Heart left ventricle (tissue), 16 donors: ENCODE measurements at regions not wholly inside any gene's neighbourhood (a gene's known extent, or its start where the extent isn't known, plus 50 kb on each side); places are given as distances from the start of the nearest gene placed in this dataset.

ENCODE experiments used
- ATAC-seq, 4 donors: fragments of 200-7000 bp; cut with Tn5 transposase; one replicate each; pipeline ENCODE4 v1.9.1; 2020 to 2022; ENCODE audit warnings: moderate library complexity in 4 of 4, mild to moderate bottlenecking in 3 of 4, moderate number of reproducible peaks in 1 of 4
- DNase-seq, 5 donors: peaks; one replicate each; pipeline ENCODE4 v3.0.0-alpha.2; 2020
- H3K27ac ChIP-seq, 12 donors: fragments of 200-600 bp; sonication (generic) in 4 of 12; one replicate each; pipeline versions ENCODE4 v1.5.0 to v1.8.0; 2016 to 2022; ENCODE audit warnings: mild to moderate bottlenecking in 2 of 12
- H3K27me3 ChIP-seq, 9 donors: fragments of 200-600 bp; sonication (generic) in 2 of 9; one replicate each; pipeline versions ENCODE4 v1.5.1 to v1.8.0; 2016 to 2022; ENCODE audit warnings: mild to moderate bottlenecking in 3 of 9
- H3K36me3 ChIP-seq, 9 donors: fragments of 200-600 bp; sonication (generic) in 2 of 9; one replicate each; pipeline versions ENCODE4 v1.5.0 to v1.8.0; 2018 to 2022; ENCODE audit warnings: mild to moderate bottlenecking in 2 of 9
- H3K4me1 ChIP-seq, 12 donors: fragments of 200-600 bp; sonication (generic) in 4 of 12; one replicate each; pipeline versions ENCODE4 v1.5.0 to v1.8.0; 2016 to 2022; ENCODE audit warnings: mild to moderate bottlenecking in 3 of 12
- H3K4me3 ChIP-seq, 12 donors: fragments of 200-600 bp; sonication (generic) in 4 of 12; one replicate each; pipeline versions ENCODE4 v1.5.0 to v1.8.0; 2017 to 2022; ENCODE audit warnings: mild to moderate bottlenecking in 9 of 12, moderate library complexity in 4 of 12
- H3K9me3 ChIP-seq, 12 donors: fragments of 200-600 bp; sonication (generic) in 4 of 12; one replicate each; pipeline versions ENCODE4 v1.5.0 to v1.8.0; 2016 to 2022; ENCODE audit warnings: mild to moderate bottlenecking in 1 of 12
- CTCF ChIP-seq, 12 donors: fragments of 200-600 bp; sonication (generic) in 4 of 12; IDR thresholded peaks; one replicate each; pipeline versions ENCODE4 v1.5.0 to v1.8.0; 2018 to 2022; ENCODE audit warnings: antibody characterized with exemption in 12 of 12, mild to moderate bottlenecking in 5 of 12
- POLR2A ChIP-seq, 2 donors: fragments of 450-650 bp; IDR thresholded peaks; one replicate each; pipeline ENCODE4 v1.6.1; 2017; ENCODE audit warnings: antibody characterized with exemption in 2 of 2, mild to moderate bottlenecking in 2 of 2, moderate library complexity in 2 of 2
- WGBS, 4 donors: extraction: QIAGEN DNeasy Blood & Tissue Kit in 2 of 4; methylation state at CpG; one replicate each; pipeline versions ENCODE4 v1.1.5 to v1.1.7; 2013 to 2018; 5-methylcytosine and 5-hydroxymethylcytosine counted together
- intact Hi-C, 10 donors: fragments of 100-400 bp; cut with DNase I; formaldehyde crosslinking; loops; one replicate each; pipeline versions ENCODE4 v1.11.1 to v1.14.2; 2022
- donor health status: ischemic (EF 13 %, LVEDD 7.1; RV severe dilation, severe dysfunction).
- donor health status: healthy with polysubstance abuse.
- donor health status: DM: no; HTN: yes; CAD: no.
- donor health status: DM: no; HTN: no; CAD: no.
- donor health status: ischemic (EF 25% LVEDD 6.9; RV normal size, moderate dysfunction).
- donor health status: ischemic (EF 25% LVEDD 5.7; RV mildly dilated, moderate dysfunction).
- donor health status: healthy.
- donor health status: DM: yes; HTN: yes; CAD: no.
- donor health status: ischemic (EF 35%, LVEDD 5.7; RV mildly dilated, moderate dysfunction).
- donor health status: nonischemic (EF 11% LVEDD 7.7; RV severe dilation, severe dysfunction).
- donor health status: DM: yes; HTN: yes; CAD: no.
- donor health status: PGD.
- donor health status: ischemic (EF 29% LVEDD 5.4; RV normal size, mild dysfunction).
- donor health status: nonischemic (EF 23%, LVEDD 6.1; RV moderate dilation, normal function).

- Histone ChIP-seq H3K9me3 (no peaks in the 10 kb centered on the region), H3K27me3 (no peaks in the 10 kb centered on the region), H3K4me3 (no peak overlapping the region), H3K27ac (no peak overlapping the region), H3K4me1 (peaks cover 0 to 18% (median 0%) of the 10 kb centered on the region in 12 donors), H3K36me3 (no peaks in the 10 kb centered on the region)
- peak in 2 of 4 donors; percentile 26 to 38 for ATAC-seq
- no peak for DNase-seq
- intact Hi-C loops, result no loop called here
- no peak for TF ChIP-seq CTCF (IDR thresholded peaks at IDR 0.05)
- TF ChIP-seq POLR2A (IDR thresholded peaks at IDR 0.05), result no peak
- WGBS, 4 donors, result 54 to 63% (median 58%) methylated on average over 7 of the region's 7 CpGs
Observed at GRCh38 chr20:6715401-6715941, 52.0 kb upstream of the BMP2 start.

GRCh38 chr20:6714279-6714711 lies 53.2 kb upstream of the BMP2 start:
- Histone ChIP-seq H3K9me3 (no peaks in the 10 kb centered on the region), H3K27ac (no peak overlapping the region), H3K4me3 (no peak overlapping the region), H3K36me3 (no peaks in the 10 kb centered on the region), H3K4me1 (peaks cover 0 to 18% (median 0%) of the 10 kb centered on the region in 12 donors), H3K27me3 (peaks cover 0 to 4% (median 0%) of the 10 kb centered on the region in 9 donors)
- DNase-seq (no peak), ATAC-seq (no peak)
- 67 to 78% (median 71%) methylated on average over 5 of the region's 5 CpGs for WGBS, 4 donors
- intact Hi-C loops, result no loop called here
- TF ChIP-seq CTCF (IDR thresholded peaks at IDR 0.05) (no peak), POLR2A (IDR thresholded peaks at IDR 0.05) (no peak)

- WGBS, 4 donors, result 82 to 87% (median 86%) methylated on average over 12 of the region's 12 CpGs
- intact Hi-C loops, result no loop called here
Observed at GRCh38 chr20:6711951-6712649, 55.4 kb upstream of the BMP2 start.

More at GRCh38 chr20:6711951-6712649, 55.4 kb upstream of the BMP2 start:
- H3K27me3 ChIP-seq, result peaks cover 0 to 4% (median 0%) of the 10 kb centered on the region in 9 donors
- H3K4me1 ChIP-seq, result peaks cover 0 to 18% (median 8%) of the 10 kb centered on the region in 12 donors
- H3K36me3 ChIP-seq, result no peaks in the 10 kb centered on the region
- DNase-seq, result no peak
- TF ChIP-seq POLR2A (IDR thresholded peaks at IDR 0.05) (no peak), CTCF (IDR thresholded peaks at IDR 0.05) (no peak)
- no peaks in the 10 kb centered on the region for H3K9me3 ChIP-seq
- ATAC-seq, result no peak
- no peak overlapping the region for H3K27ac ChIP-seq
- H3K4me3 ChIP-seq, result no peak overlapping the region
